Kasumi-1 (cell line): ENCODE measurements at regions not wholly inside any gene's neighbourhood (a gene's known extent, or its start where the extent isn't known, plus 50 kb on each side); places are given as distances from the start of the nearest gene placed in this dataset.
"Not testable (repeated sequence)": the region's sequence is repeated elsewhere in the genome, so short reads cannot be mapped to it uniquely, and the experiment has no call there.

Experiments
- DNase-seq, 2 experiments: peaks; one replicate each; lab custom pipeline; 2025; lab: John Stamatoyannopoulos, UW

GRCh38 chr6:6724539-6725467 lies 136.3 kb downstream of the LY86 start:
- peak; percentile 84 to 90 for DNase-seq

- DNase-seq, result peak; percentile 80 to 85
Observed at GRCh38 chr6:6725468-6726209, 137.1 kb downstream of the LY86 start.

- DNase-seq, result no peak
Observed at GRCh38 chr6:6728169-6728941, 139.8 kb downstream of the LY86 start.

GRCh38 chr6:6729971-6730370 lies 141.5 kb downstream of the LY86 start:
- no peak for DNase-seq

- DNase-seq, result no peak
Observed at GRCh38 chr6:6730831-6731230, 142.3 kb downstream of the LY86 start.

GRCh38 chr6:6734479-6735465 lies 146.3 kb downstream of the LY86 start:
- DNase-seq, result no peak

GRCh38 chr6:6736791-6737654 lies 148.5 kb downstream of the LY86 start:
- no peak for DNase-seq

- DNase-seq, result no peak
Observed at GRCh38 chr6:6737671-6738070, 149.2 kb downstream of the LY86 start.

- no peak for DNase-seq
Observed at GRCh38 chr6:6738108-6738507, 149.6 kb downstream of the LY86 start.

GRCh38 chr6:6738922-6739716 lies 150.6 kb downstream of the LY86 start:
- no peak for DNase-seq

- no peak for DNase-seq
Observed at GRCh38 chr6:6740595-6740994, 152.1 kb downstream of the LY86 start.

GRCh38 chr6:6741264-6741663 lies 152.7 kb downstream of the LY86 start:
- DNase-seq, result no peak

GRCh38 chr6:6742535-6742934 lies 154.0 kb downstream of the LY86 start:
- no peak for DNase-seq

GRCh38 chr6:6744551-6744950 lies 156.0 kb downstream of the LY86 start:
- DNase-seq, result no peak

GRCh38 chr6:6745637-6746332 lies 157.3 kb downstream of the LY86 start:
- not testable (repeated sequence) for DNase-seq

- DNase-seq, result no peak
Observed at GRCh38 chr6:6746333-6746969, 157.9 kb downstream of the LY86 start.

GRCh38 chr6:6746970-6747338 lies 158.4 kb downstream of the LY86 start:
- DNase-seq, result no peak

- DNase-seq, result no peak
Observed at GRCh38 chr6:6747371-6747770, 158.9 kb downstream of the LY86 start.
